Left hindlimb (tissue), 1 donor: ENCODE measurements at regions not wholly inside any gene's neighbourhood (a gene's known extent, or its start where the extent isn't known, plus 50 kb on each side); places are given as distances from the start of the nearest gene placed in this dataset.

ENCODE experiments used
- DNase-seq: peaks from one replicate; pipeline ENCODE4 v3.0.0-alpha.2; 2018

GRCh38 chr3:102529452-102529851 lies 94.6 kb downstream of the ZPLD1 start:
- no peak for DNase-seq

- DNase-seq: no peak
These were observed 95.8 kb downstream of the ZPLD1 start for GRCh38 chr3:102530415-102531181.

- no peak for DNase-seq
These were observed 96.9 kb downstream of the ZPLD1 start for GRCh38 chr3:102531686-102532085.

- no peak for DNase-seq
These were observed 98.1 kb downstream of the ZPLD1 start for GRCh38 chr3:102532901-102533300.

GRCh38 chr3:102533784-102534183 lies 99.0 kb downstream of the ZPLD1 start:
- no peak for DNase-seq

- no peak for DNase-seq
These were observed 101.6 kb downstream of the ZPLD1 start for GRCh38 chr3:102536456-102536855.

- no peak for DNase-seq
These were observed 102.3 kb downstream of the ZPLD1 start for GRCh38 chr3:102537123-102537522.

GRCh38 chr3:102544741-102545140 lies 109.9 kb downstream of the ZPLD1 start:
- no peak for DNase-seq

GRCh38 chr3:102545276-102545675 lies 110.5 kb downstream of the ZPLD1 start:
- DNase-seq: no peak

GRCh38 chr3:102553876-102554275 lies 119.1 kb downstream of the ZPLD1 start:
- no peak for DNase-seq

- no peak for DNase-seq
These were observed 135.7 kb downstream of the ZPLD1 start for GRCh38 chr3:102570511-102570910.

GRCh38 chr3:102571006-102571405 lies 136.2 kb downstream of the ZPLD1 start:
- DNase-seq: no peak

- DNase-seq: no peak
These were observed 137.0 kb downstream of the ZPLD1 start for GRCh38 chr3:102571720-102572384.

- no peak for DNase-seq
These were observed 138.7 kb downstream of the ZPLD1 start for GRCh38 chr3:102573483-102574028.

- DNase-seq: no peak
These were observed 139.5 kb downstream of the ZPLD1 start for GRCh38 chr3:102574355-102574754.

- no peak for DNase-seq
These were observed 141.8 kb downstream of the ZPLD1 start for GRCh38 chr3:102576651-102577050.

- no peak for DNase-seq
These were observed 142.4 kb downstream of the ZPLD1 start for GRCh38 chr3:102577082-102577789.

GRCh38 chr3:102580760-102581159 lies 145.9 kb downstream of the ZPLD1 start:
- no peak for DNase-seq

- DNase-seq: no peak
These were observed 151.7 kb downstream of the ZPLD1 start for GRCh38 chr3:102586485-102586884.

GRCh38 chr3:102593812-102594602 lies 159.2 kb downstream of the ZPLD1 start:
- no peak for DNase-seq

GRCh38 chr3:102595057-102595456 lies 160.2 kb downstream of the ZPLD1 start:
- no peak for DNase-seq

GRCh38 chr3:102599819-102600576 lies 165.2 kb downstream of the ZPLD1 start:
- peak; percentile 27 for DNase-seq
